ENCODE measurements at regions not wholly inside any gene's neighbourhood (a gene's known extent, or its start where the extent isn't known, plus 50 kb on each side); places are given as distances from the start of the nearest gene placed in this dataset.

- TF ChIP-seq CTCF (IDR thresholded peaks at IDR 0.05; ENCODE audit: borderline replicate concordance, insufficient read depth, low read depth, low read length): no peak
- no peak overlapping the region for H3K4me3 ChIP-seq (ENCODE audit: low read depth, low read length)
Observed at GRCh38 chr2:195001924-195002323, 655.1 kb upstream of the SLC39A10 start.

GRCh38 chr2:194999771-195000170, 657.3 kb upstream of the SLC39A10 start:
- H3K4me3 ChIP-seq (ENCODE audit: low read depth, low read length): no peak overlapping the region
- TF ChIP-seq CTCF (IDR thresholded peaks at IDR 0.05; ENCODE audit: borderline replicate concordance, insufficient read depth, low read depth, low read length): no peak

GRCh38 chr2:194992648-194993047, 664.4 kb upstream of the SLC39A10 start:
- no peak overlapping the region for H3K4me3 ChIP-seq (ENCODE audit: low read depth, low read length)

GRCh38 chr2:194985258-194985657, 671.8 kb upstream of the SLC39A10 start:
- no peak for TF ChIP-seq CTCF (IDR thresholded peaks at IDR 0.05; ENCODE audit: borderline replicate concordance, insufficient read depth, low read depth, low read length)

More at GRCh38 chr2:194992648-194993047, 664.4 kb upstream of the SLC39A10 start:
- TF ChIP-seq CTCF (IDR thresholded peaks at IDR 0.05; ENCODE audit: borderline replicate concordance, insufficient read depth, low read depth, low read length): no peak

GRCh38 chr2:194962254-194962653, 694.8 kb upstream of the SLC39A10 start:
- H3K4me3 ChIP-seq (ENCODE audit: low read depth, low read length): no peak overlapping the region
- TF ChIP-seq CTCF (IDR thresholded peaks at IDR 0.05; ENCODE audit: borderline replicate concordance, insufficient read depth, low read depth, low read length): no peak

More at GRCh38 chr2:194985258-194985657, 671.8 kb upstream of the SLC39A10 start:
- H3K4me3 ChIP-seq (ENCODE audit: low read depth, low read length): no peak overlapping the region

- TF ChIP-seq CTCF (IDR thresholded peaks at IDR 0.05; ENCODE audit: borderline replicate concordance, insufficient read depth, low read depth, low read length): no peak
Observed at GRCh38 chr2:194954218-194954617, 702.8 kb upstream of the SLC39A10 start.

GRCh38 chr2:194946826-194947225, 710.2 kb upstream of the SLC39A10 start:
- no peak for TF ChIP-seq CTCF (IDR thresholded peaks at IDR 0.05; ENCODE audit: borderline replicate concordance, insufficient read depth, low read depth, low read length)
- H3K4me3 ChIP-seq (ENCODE audit: low read depth, low read length): no peak overlapping the region

More at GRCh38 chr2:194954218-194954617, 702.8 kb upstream of the SLC39A10 start:
- H3K4me3 ChIP-seq (ENCODE audit: low read depth, low read length): no peak overlapping the region
